ENCODE measurements at regions not wholly inside any gene's neighbourhood (a gene's known extent, or its start where the extent isn't known, plus 50 kb on each side); places are given as distances from the start of the nearest gene placed in this dataset.

GRCh38 chr1:199794105-199794863, 233.2 kb upstream of the NR5A2 start:
- TF ChIP-seq CTCF (IDR thresholded peaks at IDR 0.05; ENCODE audit: insufficient read depth, low read length, poor library complexity, severe bottlenecking) (no peak), EZH2phosphoT487 (conservative IDR thresholded peaks at IDR 0.05; ENCODE audit: low read length) (no peak)
